ENCODE measurements at regions not wholly inside any gene's neighbourhood (a gene's known extent, or its start where the extent isn't known, plus 50 kb on each side); places are given as distances from the start of the nearest gene placed in this dataset.

DNA sequence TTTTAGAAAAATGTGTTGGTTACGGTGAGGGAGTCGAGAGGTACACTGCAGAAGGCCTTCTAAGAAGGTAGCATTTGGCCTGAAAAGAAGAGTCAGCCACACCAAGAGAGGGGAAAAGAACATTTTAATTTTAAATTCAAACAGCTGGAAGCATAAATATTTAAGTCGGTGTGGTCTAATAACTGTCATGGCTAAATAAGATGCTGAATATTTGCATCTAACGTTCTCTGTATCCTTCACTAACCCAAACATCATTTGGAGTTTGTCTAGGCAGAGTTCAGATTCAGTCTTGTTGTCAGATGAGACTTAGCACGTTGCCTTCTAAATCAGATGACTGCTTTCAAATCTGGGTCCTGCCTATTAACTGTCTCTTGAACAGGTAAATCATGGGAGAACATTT lies 583.3 kb downstream of the DIPK2A start:
- TF ChIP-seq, protein P1, sequence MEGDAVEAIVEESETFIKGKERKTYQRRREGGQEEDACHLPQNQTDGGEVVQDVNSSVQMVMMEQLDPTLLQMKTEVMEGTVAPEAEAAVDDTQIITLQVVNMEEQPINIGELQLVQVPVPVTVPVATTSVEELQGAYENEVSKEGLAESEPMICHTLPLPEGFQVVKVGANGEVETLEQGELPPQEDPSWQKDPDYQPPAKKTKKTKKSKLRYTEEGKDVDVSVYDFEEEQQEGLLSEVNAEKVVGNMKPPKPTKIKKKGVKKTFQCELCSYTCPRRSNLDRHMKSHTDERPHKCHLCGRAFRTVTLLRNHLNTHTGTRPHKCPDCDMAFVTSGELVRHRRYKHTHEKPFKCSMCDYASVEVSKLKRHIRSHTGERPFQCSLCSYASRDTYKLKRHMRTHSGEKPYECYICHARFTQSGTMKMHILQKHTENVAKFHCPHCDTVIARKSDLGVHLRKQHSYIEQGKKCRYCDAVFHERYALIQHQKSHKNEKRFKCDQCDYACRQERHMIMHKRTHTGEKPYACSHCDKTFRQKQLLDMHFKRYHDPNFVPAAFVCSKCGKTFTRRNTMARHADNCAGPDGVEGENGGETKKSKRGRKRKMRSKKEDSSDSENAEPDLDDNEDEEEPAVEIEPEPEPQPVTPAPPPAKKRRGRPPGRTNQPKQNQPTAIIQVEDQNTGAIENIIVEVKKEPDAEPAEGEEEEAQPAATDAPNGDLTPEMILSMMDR (conservative IDR thresholded peaks at IDR 0.05; ENCODE audit: low read depth, low read length): no peak
- TF ChIP-seq EZH2 (IDR thresholded peaks at IDR 0.05; ENCODE audit: borderline replicate concordance, low read depth, low read length, poor library complexity, severe bottlenecking): no peak

All from A673 (cell line).